Neural cell (in vitro differentiated cells): ENCODE measurements at regions not wholly inside any gene's neighbourhood (a gene's known extent, or its start where the extent isn't known, plus 50 kb on each side); places are given as distances from the start of the nearest gene placed in this dataset.

Source experiments
- H2AFZ ChIP-seq: fragments of 200-600, 300-800 bp; sonication (generic), shearing (Covaris generic); 2 replicates; pipeline ENCODE4 v1.6.0; 2014; ENCODE audit warnings: low read depth, mild to moderate bottlenecking, antibody characterized with exemption, low read length, moderate library complexity
- H3F3A ChIP-seq: fragments of 200-600 bp; shearing (Covaris generic); 2 replicates; pipeline ENCODE4 v1.6.1; 2016; ENCODE audit warnings: mild to moderate bottlenecking, moderate library complexity, mixed read lengths, antibody characterized with exemption, low read length; ENCODE audit not compliant: insufficient read depth, poor library complexity, severe bottlenecking
- H3K27ac ChIP-seq: fragments of 200-600, 300-800 bp; sonication (generic), shearing (Covaris generic); 2 replicates; pipeline ENCODE4 v1.5.1; 2014; ENCODE audit warnings: mild to moderate bottlenecking, low read length, moderate library complexity
- H3K27me3 ChIP-seq: fragments of 300-800, 200-600 bp; sonication (generic), shearing (Covaris generic); 2 replicates; pipeline ENCODE4 v1.6.0; 2014; ENCODE audit warnings: mild to moderate bottlenecking, low read depth, low read length, moderate library complexity; ENCODE audit not compliant: insufficient read depth
- H3K36me3 ChIP-seq: fragments of 300-800, 200-600 bp; sonication (generic), shearing (Covaris generic); 2 replicates; pipeline ENCODE4 v1.5.1; 2014; ENCODE audit warnings: mild to moderate bottlenecking, antibody characterized with exemption, low read length, moderate library complexity; ENCODE audit not compliant: insufficient read depth
- H3K4me2 ChIP-seq: fragments of 300-800, 200-600 bp; sonication (generic), shearing (Covaris generic); 2 replicates; pipeline ENCODE4 v1.6.0; 2014; ENCODE audit warnings: mild to moderate bottlenecking, low read length
- H3K4me3 ChIP-seq: fragments of 300-800, 200-600 bp; sonication (generic), shearing (Covaris generic); 2 replicates; pipeline ENCODE4 v1.5.1; 2014; ENCODE audit warnings: mild to moderate bottlenecking, low read length, moderate library complexity
- H3K79me2 ChIP-seq: fragments of 200-600 bp; shearing (Covaris generic); replicated peaks from 2 replicates; pipeline ENCODE4 v1.6.0; 2014; ENCODE audit warnings: mild to moderate bottlenecking, low read length, moderate library complexity; ENCODE audit not compliant: insufficient read depth
- H3K9ac ChIP-seq: fragments of 300-800, 200-600 bp; sonication (generic), shearing (Covaris generic); 2 replicates; pipeline ENCODE4 v1.6.1; 2016; ENCODE audit warnings: mild to moderate bottlenecking, low read length, mixed read lengths
- H3K9me2 ChIP-seq: fragments of 200-600 bp; shearing (Covaris generic); 2 replicates; pipeline ENCODE4 v1.6.1; 2016; ENCODE audit warnings: mild to moderate bottlenecking, low read length, mixed read lengths; ENCODE audit not compliant: insufficient read depth
- H3K9me3 ChIP-seq: fragments of 200-600, 300-800 bp; sonication (generic), shearing (Covaris generic); 2 replicates; pipeline ENCODE4 v1.6.1; 2016; ENCODE audit warnings: mild to moderate bottlenecking, mixed run types, low read length, moderate library complexity, mixed read lengths
- H4K20me1 ChIP-seq: fragments of 200-600 bp; shearing (Covaris generic); 2 replicates; pipeline ENCODE4 v1.6.1; 2016; ENCODE audit warnings: mild to moderate bottlenecking, mixed run types; ENCODE audit not compliant: insufficient read depth
- EP300 ChIP-seq: fragments of 450-650 bp; conservative IDR thresholded peaks from 2 replicates; pipeline ENCODE4 v1.6.1; 2014; ENCODE audit warnings: antibody characterized with exemption, mild to moderate bottlenecking, moderate library complexity; ENCODE audit not compliant: poor library complexity, severe bottlenecking
- EZH2 ChIP-seq: fragments of 200-600, 300-800 bp; shearing (Covaris generic), sonication (generic); IDR thresholded peaks from 2 replicates; pipeline ENCODE4 v1.6.1; 2014; ENCODE audit warnings: antibody characterized with exemption, low read length, borderline replicate concordance, mild to moderate bottlenecking; ENCODE audit not compliant: insufficient read depth, poor library complexity, severe bottlenecking
- MXI1 ChIP-seq: fragments of 450-650 bp; conservative IDR thresholded peaks from 2 replicates; pipeline ENCODE4 v1.6.1; 2014; ENCODE audit warnings: antibody characterized with exemption, mild to moderate bottlenecking; ENCODE audit not compliant: poor library complexity, severe bottlenecking
- POLR2AphosphoS5 ChIP-seq: IDR thresholded peaks from 2 replicates; pipeline ENCODE4 v1.6.1; 2012
- RAD21 ChIP-seq: fragments of 450-650 bp; conservative IDR thresholded peaks from 2 replicates; pipeline ENCODE4 v1.6.1; 2014; ENCODE audit warnings: antibody characterized with exemption, mild to moderate bottlenecking, moderate library complexity
- SMC3 ChIP-seq: fragments of 450-650 bp; conservative IDR thresholded peaks from 2 replicates; pipeline ENCODE4 v1.6.1; 2014; ENCODE audit warnings: antibody characterized with exemption, mild to moderate bottlenecking, moderate library complexity; ENCODE audit not compliant: poor library complexity
- TAF1 ChIP-seq: IDR thresholded peaks from 2 replicates; pipeline ENCODE4 v1.6.1; 2012; ENCODE audit warnings: low read depth
- TF ChIP-seq, protein P1 (sequence below): fragments of 450-650 bp; IDR thresholded peaks from 2 replicates; pipeline ENCODE4 v1.5.1; 2014; ENCODE audit warnings: antibody characterized with exemption, mild to moderate bottlenecking, moderate library complexity; ENCODE audit not compliant: poor library complexity, severe bottlenecking
- TF ChIP-seq, protein P2 (sequence below): IDR thresholded peaks from 2 replicates; pipeline ENCODE4 v1.6.1; 2012; ENCODE audit warnings: borderline replicate concordance

DNA sequence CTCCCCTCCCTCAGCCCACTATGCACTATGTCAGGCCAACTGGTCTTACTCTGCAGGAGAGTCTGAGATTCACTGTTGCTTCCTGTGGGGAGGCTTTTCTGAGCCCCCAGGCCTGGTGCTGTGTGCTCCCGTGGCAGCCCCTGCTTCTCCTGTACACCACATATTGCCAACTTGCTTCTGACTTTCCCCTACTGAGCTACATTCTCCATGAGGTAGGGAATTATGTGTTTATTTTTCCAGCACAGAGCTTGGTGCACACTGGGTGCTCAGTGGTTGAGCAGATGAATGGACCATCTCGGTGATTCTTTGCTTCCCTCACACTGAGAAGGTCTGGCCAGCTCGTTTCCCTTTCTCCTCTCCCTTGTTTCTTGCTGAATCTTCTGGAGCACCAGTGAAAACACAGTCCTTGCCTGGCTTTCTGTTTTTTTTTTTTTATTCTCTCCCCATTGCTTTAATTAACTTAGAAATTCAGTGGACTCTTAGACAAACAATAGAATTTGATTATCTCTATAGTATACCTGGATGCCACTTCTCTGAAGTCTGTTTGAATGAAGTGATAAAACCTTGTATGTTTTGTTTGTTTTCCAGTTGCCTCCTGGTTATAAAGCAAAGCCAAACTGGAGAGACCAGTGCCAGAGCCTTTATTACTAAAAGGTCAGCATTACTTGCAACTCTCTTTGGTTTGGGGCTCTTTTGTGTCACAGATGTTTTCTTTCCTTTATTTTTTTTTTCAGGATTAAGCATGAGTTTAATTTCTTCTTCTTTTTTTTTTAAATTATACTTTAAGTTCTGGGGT is 50.3 kb upstream of the CNIH3 start:
- H3K27ac ChIP-seq: no peak overlapping the region
- no peak overlapping the region for H3K9ac ChIP-seq
- no peaks in the 10 kb centered on the region for H3K9me2 ChIP-seq
- TF ChIP-seq EZH2 (no peak), MXI1 (no peak), SMC3 (no peak), TAF1 (no peak), POLR2AphosphoS5 (no peak), RAD21 (no peak), EP300 (no peak)
- TF ChIP-seq, protein P1, sequence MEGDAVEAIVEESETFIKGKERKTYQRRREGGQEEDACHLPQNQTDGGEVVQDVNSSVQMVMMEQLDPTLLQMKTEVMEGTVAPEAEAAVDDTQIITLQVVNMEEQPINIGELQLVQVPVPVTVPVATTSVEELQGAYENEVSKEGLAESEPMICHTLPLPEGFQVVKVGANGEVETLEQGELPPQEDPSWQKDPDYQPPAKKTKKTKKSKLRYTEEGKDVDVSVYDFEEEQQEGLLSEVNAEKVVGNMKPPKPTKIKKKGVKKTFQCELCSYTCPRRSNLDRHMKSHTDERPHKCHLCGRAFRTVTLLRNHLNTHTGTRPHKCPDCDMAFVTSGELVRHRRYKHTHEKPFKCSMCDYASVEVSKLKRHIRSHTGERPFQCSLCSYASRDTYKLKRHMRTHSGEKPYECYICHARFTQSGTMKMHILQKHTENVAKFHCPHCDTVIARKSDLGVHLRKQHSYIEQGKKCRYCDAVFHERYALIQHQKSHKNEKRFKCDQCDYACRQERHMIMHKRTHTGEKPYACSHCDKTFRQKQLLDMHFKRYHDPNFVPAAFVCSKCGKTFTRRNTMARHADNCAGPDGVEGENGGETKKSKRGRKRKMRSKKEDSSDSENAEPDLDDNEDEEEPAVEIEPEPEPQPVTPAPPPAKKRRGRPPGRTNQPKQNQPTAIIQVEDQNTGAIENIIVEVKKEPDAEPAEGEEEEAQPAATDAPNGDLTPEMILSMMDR: no peak
- TF ChIP-seq, protein P2, sequence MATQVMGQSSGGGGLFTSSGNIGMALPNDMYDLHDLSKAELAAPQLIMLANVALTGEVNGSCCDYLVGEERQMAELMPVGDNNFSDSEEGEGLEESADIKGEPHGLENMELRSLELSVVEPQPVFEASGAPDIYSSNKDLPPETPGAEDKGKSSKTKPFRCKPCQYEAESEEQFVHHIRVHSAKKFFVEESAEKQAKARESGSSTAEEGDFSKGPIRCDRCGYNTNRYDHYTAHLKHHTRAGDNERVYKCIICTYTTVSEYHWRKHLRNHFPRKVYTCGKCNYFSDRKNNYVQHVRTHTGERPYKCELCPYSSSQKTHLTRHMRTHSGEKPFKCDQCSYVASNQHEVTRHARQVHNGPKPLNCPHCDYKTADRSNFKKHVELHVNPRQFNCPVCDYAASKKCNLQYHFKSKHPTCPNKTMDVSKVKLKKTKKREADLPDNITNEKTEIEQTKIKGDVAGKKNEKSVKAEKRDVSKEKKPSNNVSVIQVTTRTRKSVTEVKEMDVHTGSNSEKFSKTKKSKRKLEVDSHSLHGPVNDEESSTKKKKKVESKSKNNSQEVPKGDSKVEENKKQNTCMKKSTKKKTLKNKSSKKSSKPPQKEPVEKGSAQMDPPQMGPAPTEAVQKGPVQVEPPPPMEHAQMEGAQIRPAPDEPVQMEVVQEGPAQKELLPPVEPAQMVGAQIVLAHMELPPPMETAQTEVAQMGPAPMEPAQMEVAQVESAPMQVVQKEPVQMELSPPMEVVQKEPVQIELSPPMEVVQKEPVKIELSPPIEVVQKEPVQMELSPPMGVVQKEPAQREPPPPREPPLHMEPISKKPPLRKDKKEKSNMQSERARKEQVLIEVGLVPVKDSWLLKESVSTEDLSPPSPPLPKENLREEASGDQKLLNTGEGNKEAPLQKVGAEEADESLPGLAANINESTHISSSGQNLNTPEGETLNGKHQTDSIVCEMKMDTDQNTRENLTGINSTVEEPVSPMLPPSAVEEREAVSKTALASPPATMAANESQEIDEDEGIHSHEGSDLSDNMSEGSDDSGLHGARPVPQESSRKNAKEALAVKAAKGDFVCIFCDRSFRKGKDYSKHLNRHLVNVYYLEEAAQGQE: no peak
- no peak overlapping the region for H3K4me3 ChIP-seq
- H3K4me2 ChIP-seq: no peak overlapping the region
- no peaks in the 10 kb centered on the region for H3F3A ChIP-seq
- H3K36me3 ChIP-seq: no peaks in the 10 kb centered on the region
- H3K79me2 ChIP-seq: no peaks in the 10 kb centered on the region
- H4K20me1 ChIP-seq: no peaks in the 10 kb centered on the region
- no peak overlapping the region for H2AFZ ChIP-seq
- H3K9me3 ChIP-seq: no peaks in the 10 kb centered on the region
- H3K27me3 ChIP-seq: no peaks in the 10 kb centered on the region
